Midbrain (tissue), 1 donor: ENCODE measurements at regions not wholly inside any gene's neighbourhood (a gene's known extent, or its start where the extent isn't known, plus 50 kb on each side); places are given as distances from the start of the nearest gene placed in this dataset.
A peak's percentile ranks its signal among the peaks of the same experiment; 100 is the strongest.

Experiments
- DNase-seq: peaks from one replicate; lab custom pipeline; 2025; lab: John Stamatoyannopoulos, UW

DNA sequence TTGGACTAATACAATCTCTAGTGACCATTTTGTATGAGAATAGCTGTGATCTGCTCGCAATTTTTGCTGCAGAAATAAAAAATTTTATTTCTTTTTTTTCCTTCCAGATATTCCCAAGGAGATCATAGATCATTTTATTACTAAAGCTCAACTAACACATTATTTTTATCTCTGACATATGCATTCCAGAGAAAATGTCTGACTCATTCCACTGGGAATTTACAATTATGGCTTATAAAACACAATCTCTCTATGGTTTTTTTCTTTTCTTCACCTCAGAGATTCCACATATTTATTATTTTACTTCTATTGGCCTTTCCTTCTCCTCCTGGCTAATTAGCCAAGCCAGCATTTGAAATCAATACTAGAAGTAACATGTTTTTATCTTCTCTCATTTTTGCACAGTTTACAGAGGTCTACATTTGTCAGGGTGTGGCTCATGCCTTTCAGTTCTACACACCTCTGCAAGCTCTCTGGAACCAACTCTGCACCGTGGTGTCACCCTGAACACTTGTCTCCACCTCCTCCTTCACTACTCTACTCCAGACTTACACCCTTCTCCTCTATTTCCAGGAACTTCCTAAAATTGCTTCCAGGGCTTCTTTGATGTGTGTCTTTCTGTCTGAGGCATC lies 59.8 kb upstream of the GPM6A start:
- DNase-seq = no peak

DNA sequence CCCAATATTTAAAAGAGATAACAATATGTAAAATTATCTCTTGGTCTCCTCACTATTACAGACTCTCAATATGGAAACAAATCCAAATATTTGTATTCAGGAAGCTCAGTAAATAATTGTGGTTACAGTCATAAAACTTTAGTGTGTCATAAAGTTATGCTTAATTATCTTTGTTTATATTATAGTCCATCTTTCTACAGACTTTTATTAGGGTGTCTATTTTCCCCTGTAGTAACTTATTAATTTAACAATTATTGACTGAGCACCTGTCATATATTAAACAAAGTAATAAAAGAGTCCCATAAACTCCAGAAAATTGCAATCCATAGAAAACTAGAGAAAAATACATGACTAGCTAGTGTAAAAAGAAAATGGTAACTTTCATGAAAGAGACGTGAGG lies 61.6 kb upstream of the GPM6A start:
- no peak for DNase-seq

DNA sequence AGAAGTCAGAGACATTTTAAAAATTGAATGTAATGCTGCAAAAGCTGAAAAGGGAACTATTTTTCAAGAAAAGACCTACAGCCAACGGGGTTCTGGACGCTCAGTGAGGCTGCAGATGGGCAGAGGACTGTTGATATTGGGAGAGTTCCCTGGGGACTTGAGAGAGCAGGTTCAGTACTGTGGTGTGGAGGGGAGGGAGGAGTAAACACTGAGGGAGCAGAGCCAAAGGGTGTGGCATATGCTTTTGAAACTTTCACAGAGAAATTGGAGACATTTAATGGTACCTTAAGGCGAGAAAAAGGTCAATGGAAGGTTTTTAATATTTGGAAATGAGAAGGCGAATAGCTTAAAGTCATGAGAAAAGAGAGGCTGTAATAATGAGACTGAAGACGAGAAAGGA lies 62.2 kb upstream of the GPM6A start:
- DNase-seq = no peak

GRCh38 chr4:175875993-175876771 lies 64.1 kb upstream of the GPM6A start:
- DNase-seq = no peak

DNA sequence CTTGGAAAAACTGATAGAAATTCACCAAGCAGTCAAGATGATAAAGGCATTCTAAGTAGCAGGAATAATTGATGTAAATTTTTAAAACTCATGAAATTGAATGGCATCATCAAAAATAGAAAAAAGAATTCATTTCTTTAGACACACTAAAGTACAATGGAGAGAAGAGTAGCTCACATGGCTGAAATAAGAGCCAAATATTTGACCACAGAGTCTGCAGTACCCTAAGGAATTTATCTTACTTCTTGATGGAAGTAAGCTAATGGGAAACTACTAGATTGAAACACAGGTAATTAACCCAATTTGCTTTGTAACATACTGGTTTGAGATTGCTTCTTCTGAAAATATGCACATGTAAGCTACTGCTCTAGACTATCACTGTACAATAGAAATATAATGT lies 70.8 kb upstream of the GPM6A start:
- DNase-seq = no peak

DNA sequence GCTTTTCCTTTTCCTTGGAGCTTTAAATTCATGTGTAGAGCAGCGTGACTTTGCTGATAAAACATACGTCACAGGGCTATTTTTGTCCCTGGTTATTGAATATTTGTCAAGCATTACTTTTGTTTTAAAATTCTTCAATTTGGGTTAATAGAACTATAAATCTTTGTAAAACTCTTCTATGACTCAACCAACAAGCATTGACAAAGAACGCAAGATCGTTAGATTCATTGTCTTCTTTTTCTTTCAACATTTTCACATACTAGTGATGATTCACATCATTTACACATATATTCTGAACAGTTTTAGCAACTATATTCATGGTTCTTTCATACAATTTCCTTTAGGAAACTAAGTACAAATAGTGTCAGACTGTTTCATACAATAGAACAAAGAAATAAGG lies 72.0 kb upstream of the GPM6A start:
- DNase-seq = no peak

- DNase-seq = no peak
These were observed 79.2 kb upstream of the GPM6A start for GRCh38 chr4:175891231-175891630.

DNA sequence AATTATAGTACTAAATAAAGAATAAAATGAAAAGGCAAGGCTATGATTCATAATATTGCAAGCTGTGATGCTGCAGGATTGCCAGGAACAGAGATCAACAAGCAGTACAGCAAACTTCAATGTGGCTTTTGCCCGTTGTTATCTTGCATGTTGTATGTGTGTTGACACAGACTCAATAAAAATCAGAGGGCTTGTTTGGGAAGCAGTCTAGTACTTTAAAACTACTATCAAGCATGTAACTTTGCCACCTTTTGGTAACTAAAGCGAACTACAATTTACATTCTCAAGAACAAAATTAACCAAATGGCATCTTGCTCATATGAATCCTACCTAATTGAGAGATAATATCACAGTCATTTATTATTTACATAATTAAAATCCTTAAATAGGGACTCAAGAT lies 79.8 kb upstream of the GPM6A start:
- DNase-seq = no peak

DNA sequence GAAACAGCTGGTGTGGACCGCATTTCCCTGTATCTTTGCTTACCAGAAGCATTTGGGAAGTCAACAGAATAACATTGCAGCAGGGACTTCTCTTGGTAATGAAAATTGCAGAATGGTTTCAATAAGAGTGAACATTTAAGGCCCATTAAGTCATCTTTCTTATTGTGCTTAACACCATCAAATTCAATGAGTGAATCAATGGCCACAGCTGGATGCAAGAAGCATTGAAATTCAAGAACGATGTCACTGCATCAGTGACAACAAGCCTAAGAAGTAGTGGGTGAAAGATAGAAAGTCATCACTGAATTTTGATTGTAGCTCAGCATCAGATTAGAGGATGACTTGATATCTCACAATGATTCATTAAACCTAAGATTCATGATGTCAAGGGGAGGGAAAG lies 93.9 kb upstream of the GPM6A start:
- no peak for DNase-seq

GRCh38 chr4:175906384-175906783 lies 94.3 kb upstream of the GPM6A start:
- DNase-seq = no peak

- no peak for DNase-seq
These were observed 98.6 kb upstream of the GPM6A start for GRCh38 chr4:175910700-175911099.

DNA sequence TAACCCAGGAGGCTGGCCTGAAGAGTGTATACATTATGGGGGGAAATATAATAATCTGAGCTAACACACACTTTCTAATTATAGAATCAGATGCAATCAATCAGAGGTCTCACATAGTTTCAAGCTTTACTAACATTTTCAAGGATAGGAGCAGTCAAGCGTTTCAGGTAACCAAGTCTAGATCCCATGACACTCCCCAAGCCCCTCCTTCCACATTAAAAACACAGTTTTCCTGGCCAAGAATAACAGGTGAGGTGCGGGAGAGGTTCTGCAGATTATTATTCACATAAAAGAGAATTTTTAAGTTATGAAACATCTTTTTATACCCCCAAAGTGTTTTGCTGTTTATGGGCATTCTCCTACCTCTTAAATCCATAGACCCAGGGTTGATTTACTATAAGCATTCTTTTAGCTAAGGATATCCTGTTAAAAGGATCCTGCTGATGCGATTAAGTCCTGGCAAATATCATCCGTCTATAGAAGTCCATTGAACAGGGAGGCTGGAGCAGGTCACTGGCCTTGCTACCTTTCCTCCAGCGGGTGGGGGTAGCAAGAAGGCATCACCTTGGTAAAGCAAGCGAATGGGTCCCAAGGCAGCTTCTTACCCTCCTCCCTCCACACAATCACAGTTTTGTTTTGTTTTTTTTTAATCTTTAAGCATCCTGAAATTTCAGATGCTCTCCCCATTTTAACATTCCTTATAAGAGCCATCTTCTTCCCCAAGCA lies 104.7 kb upstream of the GPM6A start:
- DNase-seq = no peak

DNA sequence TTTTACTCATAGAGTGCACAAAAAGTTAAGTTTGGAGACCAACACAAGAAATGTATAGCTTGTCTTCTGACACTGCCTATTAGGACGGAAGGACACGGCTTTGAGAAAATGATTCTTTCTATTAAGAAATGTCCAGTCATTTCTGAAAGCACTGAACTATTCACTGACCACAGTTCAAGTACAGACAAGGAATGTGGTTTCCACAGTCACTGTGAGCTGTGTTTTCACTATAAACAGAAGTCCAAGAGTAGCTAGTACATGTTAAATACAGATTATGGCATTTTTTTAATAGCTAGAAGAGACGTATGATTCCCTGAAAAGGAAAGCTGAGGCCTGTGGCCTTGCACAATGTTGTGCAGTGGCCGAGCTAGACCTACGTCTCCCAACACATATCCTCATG lies 115.1 kb upstream of the GPM6A start:
- no peak for DNase-seq

GRCh38 chr4:175929441-175929840 lies 117.4 kb upstream of the GPM6A start:
- DNase-seq = no peak

DNA sequence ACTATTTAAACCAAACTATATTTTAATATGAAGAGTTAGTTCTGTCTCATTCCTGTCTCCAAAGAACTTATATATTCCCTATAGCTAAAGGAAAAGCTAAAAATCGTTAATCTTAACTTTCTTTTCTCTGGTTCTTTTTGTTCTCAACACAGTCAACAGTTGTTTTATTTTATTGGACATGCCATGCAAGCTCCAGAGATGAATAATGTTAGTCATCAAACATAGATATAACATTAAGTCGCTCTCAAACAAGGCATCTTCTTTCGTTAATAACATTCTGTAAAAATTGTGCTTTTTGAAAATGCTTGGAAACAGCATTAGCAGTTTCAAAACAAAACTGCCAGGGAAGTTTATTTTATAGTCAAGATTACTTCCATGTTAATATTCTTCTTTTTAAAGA lies 117.9 kb upstream of the GPM6A start:
- DNase-seq = no peak

DNA sequence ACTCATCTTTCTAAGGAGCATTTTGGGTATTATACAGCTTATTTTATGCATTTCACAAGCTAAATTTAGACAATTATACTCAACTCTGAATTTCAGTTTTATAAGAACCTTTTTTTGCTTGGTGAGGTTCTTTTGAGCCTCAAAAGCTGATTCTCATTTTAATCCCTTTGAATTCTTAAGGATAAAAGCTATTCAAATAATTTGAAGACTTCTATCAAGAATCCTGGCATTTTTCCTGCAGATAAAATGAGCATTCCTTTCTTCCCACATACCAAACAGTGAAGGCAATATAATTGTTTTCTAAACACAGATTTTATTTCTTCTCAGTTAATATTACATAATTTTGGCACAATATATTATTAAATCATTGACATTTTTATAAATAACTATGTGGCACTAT lies 118.4 kb upstream of the GPM6A start:
- DNase-seq = no peak

DNA sequence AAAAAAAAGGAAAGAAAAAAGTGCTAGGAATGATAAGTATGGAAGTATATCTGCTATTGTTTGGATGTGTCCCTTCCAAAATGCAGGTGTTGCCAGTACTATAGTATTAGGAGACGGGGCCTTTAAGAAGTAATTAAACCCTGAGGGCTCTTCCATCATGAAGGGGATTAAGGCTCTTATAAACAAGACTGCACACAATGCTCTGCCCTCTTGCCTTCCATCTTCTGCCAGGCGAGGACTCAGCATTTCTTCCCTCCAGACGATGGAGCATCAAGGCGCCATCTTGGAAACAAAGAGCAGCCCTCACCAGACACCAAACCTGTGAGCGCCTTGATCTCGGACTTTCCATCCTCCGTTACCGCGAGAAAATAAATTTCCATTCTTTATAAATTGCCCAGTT lies 120.1 kb upstream of the GPM6A start:
- no peak for DNase-seq

GRCh38 chr4:175934506-175934905 lies 122.4 kb upstream of the GPM6A start:
- no peak for DNase-seq

- no peak for DNase-seq
These were observed 123.1 kb upstream of the GPM6A start for GRCh38 chr4:175935016-175935661.

DNA sequence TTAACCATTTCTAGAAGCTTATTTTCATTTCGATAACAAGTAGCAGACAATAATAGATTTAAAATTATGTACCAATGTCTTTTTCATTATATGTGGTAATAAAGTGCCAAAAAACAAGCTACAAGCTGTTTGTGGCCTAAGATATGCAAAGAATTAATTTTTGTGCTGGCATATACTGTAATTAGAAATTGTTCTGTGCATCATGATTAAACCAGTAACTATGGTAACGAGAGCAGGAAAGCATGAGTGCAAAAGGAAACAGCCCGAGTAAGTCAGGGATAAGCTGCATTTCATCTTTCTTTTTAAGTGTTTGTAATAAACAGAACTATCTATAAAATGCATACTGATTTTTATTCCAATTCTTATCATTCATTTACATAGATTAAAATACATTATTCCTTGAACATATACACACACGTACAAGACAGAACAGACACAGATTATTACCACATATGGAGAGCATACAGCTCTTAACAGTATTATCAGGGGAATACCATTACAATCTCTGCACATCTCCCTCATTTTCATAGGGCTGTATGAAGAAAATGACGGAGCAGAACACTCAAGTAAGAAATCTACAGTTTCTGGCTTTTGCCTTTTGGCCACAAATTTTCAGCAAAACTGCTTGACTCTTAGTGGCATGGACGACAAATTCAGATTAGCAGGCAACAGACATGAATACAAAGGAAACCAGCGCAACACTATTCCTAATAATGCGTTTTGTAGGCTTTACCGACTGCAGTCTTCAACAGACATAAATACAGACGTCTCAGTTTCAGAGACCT lies 121.3 kb upstream of the WDR17 start:
- no peak for DNase-seq

GRCh38 chr4:175946472-175947116 lies 119.0 kb upstream of the WDR17 start:
- DNase-seq = peak; percentile 6
